Tibial nerve (tissue), 4 donors: ENCODE measurements at regions not wholly inside any gene's neighbourhood (a gene's known extent, or its start where the extent isn't known, plus 50 kb on each side); places are given as distances from the start of the nearest gene placed in this dataset.

ENCODE experiments used
- CTCF ChIP-seq, 5 experiments: fragments of 200-600 bp in 3 of 5; fragments of 450-650 bp in 2 of 5; sonication (generic) in 3 of 5; IDR thresholded peaks; one replicate each; pipeline ENCODE4 v1.5.1; 2016 to 2019; ENCODE audit warnings: antibody characterized with exemption in 5 of 5, mild to moderate bottlenecking in 3 of 5, moderate library complexity in 2 of 5
- EP300 ChIP-seq, 2 donors: sonication (generic); formaldehyde crosslinking; IDR thresholded peaks; one replicate each; pipeline ENCODE4 v1.6.1; 2017; ENCODE audit warnings: antibody characterized with exemption in 2 of 2, mild to moderate bottlenecking in 1 of 2
- POLR2A ChIP-seq, 2 donors: fragments of 450-650 bp; IDR thresholded peaks; one replicate each; pipeline ENCODE4 v1.6.1; 2017; ENCODE audit warnings: antibody characterized with exemption in 2 of 2, mild to moderate bottlenecking in 2 of 2, moderate library complexity in 2 of 2

GRCh38 chr5:92665506-92665905 lies 915.5 kb downstream of the NR2F1-AS1 start:
- TF ChIP-seq POLR2A (IDR thresholded peaks at IDR 0.05) = no peak
- TF ChIP-seq CTCF (IDR thresholded peaks at IDR 0.05) = no peak
- TF ChIP-seq EP300 (IDR thresholded peaks at IDR 0.05) = no peak
